ENCODE measurements at regions not wholly inside any gene's neighbourhood (a gene's known extent, or its start where the extent isn't known, plus 50 kb on each side); places are given as distances from the start of the nearest gene placed in this dataset.

GRCh38 chr14:99342204-99342603 is 70.2 kb upstream of the BCL11B start:
- TF ChIP-seq REST (IDR thresholded peaks at IDR 0.05; ENCODE audit: unreplicated experiment) (no peak), CTCF (conservative IDR thresholded peaks at IDR 0.05; ENCODE audit: low read depth in 2 of 2) (no peak), POLR2AphosphoS5 (IDR thresholded peaks at IDR 0.05; ENCODE audit: low read depth) (no peak), ETS1 (IDR thresholded peaks at IDR 0.05) (no peak), CREB1 (CRISPR knock-in tag; IDR thresholded peaks at IDR 0.05; ENCODE audit: low read depth) (no peak)
